T-helper 1 cell (primary cell): ENCODE measurements at regions not wholly inside any gene's neighbourhood (a gene's known extent, or its start where the extent isn't known, plus 50 kb on each side); places are given as distances from the start of the nearest gene placed in this dataset.

Experiments used
- DNase-seq, 5 donors: peaks; one replicate each; pipeline ENCODE4 v3.0.0-alpha.2; 2012 to 2020

GRCh38 chr22:22092101-22092500, 109.5 kb upstream of the TOP3B start:
- DNase-seq: no peak

GRCh38 chr22:22091400-22091878, 108.9 kb upstream of the TOP3B start:
- no peak for DNase-seq

DNA sequence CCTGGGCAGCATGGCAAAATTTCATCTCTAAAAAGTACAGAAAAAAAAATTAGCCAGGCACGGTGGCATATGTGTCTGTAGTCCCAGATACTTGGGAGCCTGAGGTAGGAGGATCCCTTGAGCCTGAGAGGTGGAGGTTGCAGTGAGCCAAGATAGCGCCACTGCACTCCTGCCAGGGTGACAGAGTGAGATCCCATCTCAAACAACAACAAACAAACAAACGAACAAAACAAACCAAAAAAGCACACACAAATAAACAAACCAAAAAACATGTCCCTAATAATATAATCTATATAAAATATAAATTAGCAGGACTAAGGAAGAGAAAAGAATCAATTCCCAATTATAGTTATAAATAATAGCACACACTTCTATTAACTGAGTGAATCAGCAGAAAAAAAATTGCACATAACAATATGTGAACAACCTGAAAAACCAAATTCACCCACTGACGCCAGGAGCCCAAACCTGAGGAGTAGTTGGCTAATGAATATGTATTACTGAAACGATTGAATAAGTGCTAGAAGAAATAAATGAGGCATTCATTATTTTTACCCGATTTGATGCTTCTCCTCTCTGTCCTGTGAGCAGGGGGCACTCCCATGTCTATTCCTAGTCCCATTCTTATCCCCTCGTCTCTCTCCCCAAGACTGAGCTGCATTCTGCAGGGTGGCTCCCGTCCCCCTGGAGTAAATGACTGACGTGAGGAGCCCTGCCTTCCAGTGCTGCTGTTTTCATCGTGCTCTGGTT, 108.2 kb upstream of the TOP3B start:
- no peak for DNase-seq

DNA sequence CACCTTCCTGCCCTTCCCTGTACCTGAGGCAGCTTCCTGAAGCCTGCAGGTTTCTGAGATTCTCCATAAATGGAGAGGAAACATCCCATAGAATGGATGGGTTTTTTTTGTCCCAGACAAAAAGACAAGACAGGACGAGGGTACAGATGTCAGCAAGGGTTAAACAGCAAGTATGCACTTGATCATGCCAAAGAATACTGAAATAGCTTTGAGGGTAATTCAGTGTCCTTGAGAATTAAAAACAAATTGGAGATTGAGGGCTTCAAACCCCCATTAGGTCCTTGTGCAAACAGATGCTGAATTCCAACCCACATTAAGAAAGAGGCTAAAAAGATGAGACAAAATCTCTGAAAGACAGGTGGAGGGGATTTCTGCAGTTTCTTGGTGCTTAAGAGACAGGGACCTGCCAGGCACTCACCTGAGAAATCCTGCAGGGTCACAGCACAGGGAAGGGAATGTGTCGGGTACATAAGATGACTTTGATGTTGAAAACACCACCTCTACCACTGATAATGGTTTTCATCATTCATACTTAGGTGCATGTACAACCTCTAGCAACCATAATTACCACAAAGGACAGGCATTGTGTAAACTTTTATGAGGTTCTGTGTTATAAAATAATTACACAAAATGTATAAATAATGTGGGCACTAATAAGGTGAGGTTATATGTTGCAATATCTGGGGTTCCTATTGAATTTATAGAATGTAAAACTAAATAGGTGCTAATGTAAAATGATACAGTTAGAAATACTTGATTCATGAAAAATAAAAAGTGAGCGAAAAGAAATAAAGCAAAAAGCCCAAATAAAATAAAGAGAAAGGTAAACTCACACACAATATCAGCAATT, 107.1 kb upstream of the TOP3B start:
- no peak for DNase-seq

- DNase-seq: no peak
These were observed 106.3 kb upstream of the TOP3B start for GRCh38 chr22:22088658-22089458.

GRCh38 chr22:22087854-22088657, 105.5 kb upstream of the TOP3B start:
- DNase-seq: no peak

- no peak for DNase-seq
These were observed 104.0 kb upstream of the TOP3B start for GRCh38 chr22:22086501-22087158.

DNA sequence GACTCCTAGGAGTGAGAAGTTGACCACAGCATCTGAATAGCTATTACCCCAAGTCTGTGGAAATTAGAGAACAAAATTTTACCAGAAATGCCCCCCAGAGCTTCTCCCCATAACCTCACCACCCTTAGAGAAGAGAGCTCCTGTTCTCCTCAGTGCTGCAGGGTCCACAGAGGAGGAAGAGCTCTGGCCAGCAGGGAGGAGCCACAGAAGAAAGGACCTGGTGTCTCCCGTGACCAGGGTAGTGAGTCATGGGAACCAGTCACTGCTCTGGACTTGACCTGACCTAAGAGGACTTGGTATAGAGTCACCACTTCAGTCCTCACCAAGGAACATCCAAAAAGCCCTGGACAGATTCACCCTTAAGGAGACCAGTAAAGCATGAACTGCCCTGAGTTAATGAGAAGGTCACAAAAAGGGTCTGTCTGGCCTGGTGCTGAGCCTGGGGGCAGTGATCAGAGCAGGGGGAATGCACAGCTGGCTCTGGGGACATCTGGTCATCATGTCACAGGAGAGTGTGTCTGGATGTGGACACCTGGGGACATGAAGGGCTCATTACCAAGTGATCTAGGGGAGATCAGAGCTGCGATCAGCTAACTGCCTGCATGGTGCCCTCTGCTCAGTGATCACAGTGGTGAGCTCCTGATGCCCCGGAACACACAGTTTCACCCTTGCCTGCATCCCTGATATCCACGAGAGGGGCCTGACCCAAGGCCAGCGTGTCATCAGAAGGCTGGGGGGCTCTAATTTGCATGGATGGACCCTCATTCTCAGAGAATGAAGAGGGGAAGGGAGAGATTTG, 103.3 kb upstream of the TOP3B start:
- no peak for DNase-seq

DNA sequence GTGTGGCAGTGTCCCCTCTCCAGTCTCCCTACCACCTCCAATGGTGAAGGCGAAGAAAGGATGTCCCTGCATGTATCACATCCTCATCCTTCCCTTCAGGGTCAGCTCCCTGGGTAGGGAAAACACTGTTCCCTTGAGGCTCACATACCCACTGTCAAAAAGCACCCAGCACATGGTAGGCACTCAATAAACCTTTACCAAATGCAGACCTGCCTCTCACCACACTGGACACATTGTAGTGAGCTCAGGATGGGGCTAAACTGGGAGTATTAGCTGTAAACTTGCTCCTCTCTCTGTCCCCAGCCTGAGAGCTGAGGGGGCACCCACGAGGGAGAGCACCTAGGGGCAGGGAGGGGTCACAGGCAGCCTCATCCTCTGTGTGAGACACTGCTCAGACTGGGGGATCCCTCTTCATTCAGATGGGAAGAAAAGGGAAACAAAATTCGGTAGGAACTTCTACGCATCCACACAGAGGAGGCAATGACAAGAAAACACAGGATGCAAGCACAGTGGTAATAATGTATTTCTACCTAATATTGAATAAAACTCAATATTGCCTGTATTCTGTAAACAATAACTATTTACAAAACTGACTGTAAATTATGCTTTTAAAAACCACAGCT, 101.6 kb upstream of the TOP3B start:
- no peak for DNase-seq

- DNase-seq: no peak
These were observed 100.4 kb upstream of the TOP3B start for GRCh38 chr22:22082960-22083359.

GRCh38 chr22:22082229-22082835, 99.7 kb upstream of the TOP3B start:
- no peak for DNase-seq

DNA sequence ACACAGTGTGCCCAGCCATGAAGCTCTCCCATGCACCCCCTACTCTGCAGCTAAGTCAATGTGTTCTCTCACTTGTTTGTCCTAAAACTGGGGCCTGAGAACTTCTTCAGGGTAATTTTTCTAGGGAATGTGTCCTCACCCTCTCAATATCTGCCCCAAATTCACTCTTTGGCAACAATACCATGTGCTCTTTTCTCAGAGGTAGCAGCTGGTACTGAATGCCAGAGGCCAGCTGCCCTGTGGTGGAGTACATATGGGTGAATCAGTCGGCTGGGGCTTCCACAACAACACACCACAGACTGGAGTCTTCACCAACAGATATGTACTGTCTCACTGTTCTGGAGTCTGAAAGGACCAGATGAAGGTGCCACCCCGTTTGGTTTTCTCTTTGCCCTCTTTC, 97.7 kb upstream of the TOP3B start:
- DNase-seq: no peak

DNA sequence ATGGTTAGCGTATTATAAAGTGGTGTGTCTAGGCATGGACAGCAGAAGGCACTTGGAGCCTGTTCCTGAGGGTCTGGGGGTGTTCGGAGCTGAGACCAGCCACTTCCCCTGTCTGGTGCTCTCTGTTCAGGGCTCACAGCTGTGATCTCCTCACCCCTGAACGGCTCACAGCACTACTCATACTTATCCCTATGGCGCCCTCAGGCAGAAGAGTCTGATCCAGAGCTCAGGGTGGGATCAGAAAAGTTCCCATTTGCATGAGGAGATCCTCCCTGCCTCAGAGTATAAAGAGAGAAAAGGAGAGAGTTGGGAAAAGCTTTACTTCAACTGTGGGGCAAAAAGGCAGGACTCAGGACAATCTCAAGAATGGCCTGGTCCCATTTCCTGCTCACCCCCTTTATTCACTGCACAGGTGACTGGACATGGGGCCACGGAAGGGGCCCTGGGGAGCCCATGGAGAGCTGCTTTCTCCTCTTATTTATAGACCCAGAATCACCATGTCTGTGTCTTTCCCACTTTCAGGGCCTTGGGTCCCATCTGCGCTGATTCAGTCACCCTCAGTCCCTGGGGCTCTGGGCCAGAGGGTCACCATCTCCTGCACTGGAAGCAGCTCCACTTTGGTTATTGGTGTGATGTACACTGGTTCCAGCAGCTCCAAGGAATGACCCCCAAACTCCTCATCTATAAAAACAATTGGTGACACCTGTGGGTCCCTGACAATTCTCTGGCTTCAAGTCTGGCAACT, 97.0 kb upstream of the TOP3B start:
- no peak for DNase-seq

DNA sequence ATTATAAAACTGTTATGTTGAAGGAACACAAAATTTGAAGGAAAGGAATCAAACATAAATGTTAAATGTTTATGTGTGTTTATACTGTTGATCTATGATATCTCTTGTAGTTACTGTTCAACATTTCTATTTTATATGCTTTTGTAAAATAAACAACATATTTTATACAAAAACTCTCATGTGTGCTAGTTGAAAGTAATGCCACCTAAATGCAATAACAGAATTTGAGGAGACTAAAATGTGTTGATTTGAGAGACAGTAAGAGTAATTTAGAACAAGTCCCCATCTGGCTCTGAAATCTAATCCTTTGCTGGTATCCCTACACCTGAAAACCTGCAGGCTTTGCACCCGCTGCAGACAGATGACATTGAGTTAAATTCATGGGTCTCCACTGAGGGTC, 95.7 kb upstream of the TOP3B start:
- DNase-seq: no peak

DNA sequence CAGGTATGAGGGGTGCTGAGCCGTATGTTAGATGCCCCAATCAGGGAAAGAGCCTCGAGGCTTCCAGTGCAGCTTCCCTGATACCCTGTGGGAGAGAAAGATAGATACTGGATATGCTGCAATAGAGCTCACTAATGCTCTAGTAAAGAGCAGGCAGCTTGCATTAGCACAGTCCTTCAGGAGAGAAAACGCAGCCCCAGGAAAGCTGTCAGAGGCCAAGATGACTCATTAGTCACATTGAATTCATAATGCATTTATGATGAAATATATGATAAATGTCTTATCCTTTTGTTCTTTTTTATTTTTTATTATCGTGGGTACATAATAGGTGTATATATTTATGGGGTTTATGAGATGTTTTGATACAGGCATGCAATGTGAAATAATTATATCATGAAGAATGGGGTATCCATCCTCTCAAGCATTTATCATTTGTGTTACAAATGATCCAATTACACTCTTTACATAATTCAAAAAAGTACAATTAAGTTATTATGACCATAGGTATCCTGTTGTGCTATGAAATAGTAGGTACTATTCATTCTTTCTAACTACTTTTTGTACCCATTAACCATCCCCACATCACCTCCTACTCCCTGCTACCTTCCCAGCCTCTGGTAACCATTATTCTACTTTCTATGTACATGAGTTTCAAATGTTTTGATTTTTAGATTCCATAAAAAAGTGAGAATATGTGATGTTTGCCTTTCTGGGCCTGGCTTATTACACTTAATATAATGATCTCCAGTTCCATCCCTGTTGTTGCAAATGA, 94.5 kb upstream of the TOP3B start:
- no peak for DNase-seq

DNA sequence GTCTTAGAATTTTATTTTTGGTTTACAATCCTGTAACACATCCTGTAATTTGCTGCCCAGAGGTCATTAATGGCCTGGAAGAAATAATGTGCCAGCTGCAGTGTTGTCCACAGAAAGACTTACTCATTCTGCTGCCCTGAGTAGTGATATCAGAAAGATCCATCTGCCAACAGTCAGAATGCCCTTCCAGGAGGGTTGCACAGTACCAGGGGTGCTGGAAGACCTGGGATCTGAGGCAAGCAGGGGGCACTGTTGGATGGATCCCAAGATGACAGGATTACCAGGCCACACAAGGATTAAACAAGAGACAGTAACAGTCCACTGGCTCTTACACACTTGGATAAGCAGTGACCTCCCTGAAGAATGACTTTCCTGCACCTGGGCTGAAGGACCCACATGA, 93.8 kb upstream of the TOP3B start:
- DNase-seq: no peak

DNA sequence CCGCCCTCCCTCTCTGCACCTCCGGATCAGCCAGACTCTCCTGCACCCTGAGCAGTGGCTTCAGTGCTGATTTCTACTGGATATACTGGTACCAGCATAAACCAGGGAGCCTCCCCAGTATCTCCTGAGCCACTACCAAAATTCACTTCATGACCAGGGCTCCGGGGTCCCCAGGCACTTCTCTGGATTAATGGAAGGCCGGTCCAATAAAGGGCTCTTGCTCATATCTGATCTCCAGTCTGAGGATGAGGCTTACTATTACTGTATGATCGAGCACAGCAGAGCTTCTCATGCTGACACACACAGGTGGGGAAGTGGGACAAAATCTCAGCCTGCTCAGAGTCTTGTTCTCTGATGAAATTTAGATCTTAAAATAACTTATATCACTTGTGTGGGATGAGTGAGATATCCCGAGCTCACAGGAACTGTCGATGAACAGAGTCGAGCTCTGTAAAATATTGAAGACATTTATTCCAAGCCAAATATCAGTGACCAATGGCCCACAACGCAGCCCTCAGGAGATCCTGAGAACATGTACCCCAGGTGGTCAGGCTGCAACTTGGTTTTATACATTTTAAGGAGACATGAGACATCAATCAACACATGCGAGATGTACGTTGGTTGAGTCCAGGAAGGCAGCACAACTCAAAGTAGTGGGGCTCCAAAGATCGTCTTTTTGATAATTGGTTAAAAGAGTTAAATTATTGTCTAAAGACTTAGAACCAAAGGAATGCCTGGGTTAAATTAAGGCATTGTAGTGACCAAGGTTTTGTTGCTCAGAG, 93.0 kb upstream of the TOP3B start:
- DNase-seq: no peak
